NCI-H1092 treated with DMSO at 0.1 percent for 48 hours (cell line): ENCODE measurements at regions not wholly inside any gene's neighbourhood (a gene's known extent, or its start where the extent isn't known, plus 50 kb on each side); places are given as distances from the start of the nearest gene placed in this dataset.

Source experiments
- DNase-seq: peaks from one replicate; lab custom pipeline; 2025; lab: John Stamatoyannopoulos, UW

DNA sequence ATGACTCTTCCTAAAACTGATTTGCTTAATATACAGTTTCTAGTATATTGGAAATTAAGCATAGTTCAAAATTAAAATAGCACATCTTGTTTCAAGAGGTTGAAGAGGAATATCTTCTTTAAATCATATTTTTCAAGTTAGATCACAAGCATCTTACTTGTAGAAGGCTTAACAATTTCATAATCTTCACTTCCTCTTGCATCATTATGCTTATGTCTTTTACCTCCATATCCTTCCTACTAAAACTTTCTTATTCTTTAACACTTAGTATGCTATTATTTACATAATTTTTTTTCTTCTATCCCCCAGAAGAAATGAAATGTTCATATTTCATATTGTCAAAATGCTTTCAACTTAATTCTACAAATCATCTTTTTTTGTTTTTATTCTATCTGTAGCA, 1354.9 kb upstream of the TMEFF2 start:
- no peak for DNase-seq

DNA sequence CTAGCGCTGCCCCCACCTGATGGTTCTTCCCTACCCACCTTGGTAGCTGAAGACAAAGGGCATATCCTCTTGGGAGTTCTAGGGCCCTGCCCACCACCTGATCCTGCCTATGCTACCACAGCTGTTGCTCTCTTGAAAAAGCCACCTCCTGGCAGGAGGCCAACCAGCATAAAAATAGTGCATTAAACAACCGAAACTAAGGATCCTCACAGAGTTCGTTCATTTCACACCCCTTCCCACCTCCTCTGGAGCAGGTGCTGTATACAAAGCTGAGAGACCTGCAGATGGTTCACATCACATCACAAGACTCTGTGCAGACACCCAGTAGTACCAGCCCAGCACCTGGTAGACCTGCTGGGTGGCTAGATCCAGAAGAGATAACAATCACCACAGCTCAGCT, 1348.0 kb upstream of the TMEFF2 start:
- peak; percentile 20 for DNase-seq

DNA sequence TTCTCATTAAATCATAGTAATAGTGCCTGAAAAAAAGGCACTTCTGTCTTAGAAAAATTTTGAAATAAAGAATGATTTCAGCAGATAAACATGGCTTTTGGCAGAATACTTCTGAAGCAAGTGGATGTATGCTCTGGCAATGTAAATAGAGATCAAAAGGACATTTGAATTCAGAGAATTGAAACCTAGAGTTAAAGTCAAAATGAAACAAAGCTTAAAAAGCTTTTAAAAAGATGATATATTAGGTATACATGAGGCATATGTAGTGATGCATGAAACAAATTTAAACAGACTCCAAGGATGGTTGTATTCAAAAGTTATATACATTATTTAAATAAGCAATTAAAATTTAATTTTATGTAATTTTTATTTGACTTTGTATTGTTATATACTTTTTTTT, 1344.5 kb upstream of the TMEFF2 start:
- DNase-seq, result no peak

DNA sequence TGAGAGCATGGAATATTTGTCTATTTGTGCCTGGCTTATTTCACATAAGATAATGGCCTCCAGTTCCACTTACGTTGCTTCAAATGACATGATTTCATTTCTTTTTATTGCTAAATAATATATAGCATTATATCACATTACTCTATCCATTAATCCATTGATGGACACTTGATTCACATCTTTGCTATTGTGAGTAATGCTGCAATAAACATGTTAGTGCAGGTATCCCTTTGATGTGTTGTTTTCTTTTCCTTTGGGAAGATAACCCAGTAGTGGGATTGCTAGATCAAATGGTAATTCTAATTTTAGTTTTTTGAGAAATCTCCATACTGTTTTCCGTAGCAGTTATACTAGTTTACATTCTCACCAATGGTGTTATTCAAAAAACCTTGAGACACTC, 1343.3 kb upstream of the TMEFF2 start:
- no peak for DNase-seq

DNA sequence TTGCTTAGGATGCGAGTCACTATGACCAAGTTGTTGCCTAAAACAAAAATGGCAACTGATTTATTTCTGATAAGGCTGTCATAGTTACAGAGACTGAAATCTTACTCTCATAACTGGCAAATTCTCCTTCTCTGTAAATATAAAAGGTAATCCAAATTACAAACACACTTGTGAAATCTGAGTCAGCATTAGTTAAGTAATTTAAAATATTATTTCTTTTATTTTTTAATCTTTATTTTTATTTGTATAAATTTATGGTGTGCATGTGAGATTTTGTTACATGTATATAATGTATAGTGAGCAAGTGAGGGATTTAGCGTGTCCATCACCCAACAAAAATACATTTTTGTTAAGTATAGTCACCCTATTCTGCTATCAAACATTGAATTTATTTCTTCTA, 1342.8 kb upstream of the TMEFF2 start:
- DNase-seq, result no peak

DNA sequence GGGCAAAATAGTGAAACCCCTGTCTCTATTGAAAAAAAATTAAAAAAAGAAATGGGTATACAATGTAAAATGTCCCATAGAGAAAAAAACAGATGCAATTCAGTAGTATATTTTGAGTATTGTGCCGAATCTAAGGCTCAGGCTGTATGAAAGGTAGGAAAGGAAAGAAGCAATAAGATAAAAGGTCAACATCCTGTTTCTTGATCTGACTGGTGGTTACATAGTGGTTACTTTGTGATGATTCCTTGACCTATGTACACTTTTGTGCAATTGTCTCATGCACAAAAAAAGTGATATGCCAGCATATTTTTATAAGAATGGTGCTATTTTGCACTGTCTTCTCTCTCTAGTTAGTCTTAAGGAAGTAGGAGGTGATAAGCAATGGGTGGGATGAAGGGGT, 1333.7 kb upstream of the TMEFF2 start:
- DNase-seq, result no peak

DNA sequence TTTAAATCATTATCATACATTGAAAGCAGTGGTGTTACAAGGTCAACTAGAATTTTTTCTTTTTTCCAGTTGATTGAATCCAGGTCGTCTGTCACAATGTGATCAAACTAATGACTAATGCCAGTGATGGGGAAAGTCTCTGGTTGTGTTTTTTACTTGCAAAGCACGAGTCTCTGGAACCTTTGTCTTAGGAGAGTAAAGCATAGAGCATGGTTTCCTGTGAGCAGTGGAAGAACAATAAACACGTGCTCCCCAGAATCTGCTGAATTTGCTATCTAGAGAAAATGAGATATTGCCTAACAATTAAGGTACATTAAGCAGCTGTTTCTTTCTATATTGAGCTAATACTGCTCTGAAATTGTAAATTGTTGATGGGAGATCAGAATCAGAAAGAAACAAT, 1332.4 kb upstream of the TMEFF2 start:
- DNase-seq, result no peak

DNA sequence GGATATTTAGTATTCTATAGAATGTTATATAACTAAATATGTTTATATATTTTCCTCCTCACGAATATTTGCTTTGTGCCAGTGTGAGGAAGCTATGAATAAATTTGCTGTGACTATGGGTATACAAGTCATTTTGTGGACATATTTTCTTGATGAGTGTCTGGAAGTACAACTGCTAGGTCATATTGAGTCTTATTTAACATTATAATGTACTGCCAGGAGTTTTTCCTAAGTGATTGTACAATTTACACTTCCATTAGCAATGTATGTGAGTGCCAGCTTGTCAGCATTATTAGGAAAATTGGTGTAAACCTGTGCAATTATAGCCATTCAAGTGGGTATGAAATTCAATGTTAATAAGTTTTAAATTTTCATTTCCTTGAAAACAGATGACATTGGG, 1328.9 kb upstream of the TMEFF2 start:
- no peak for DNase-seq

DNA sequence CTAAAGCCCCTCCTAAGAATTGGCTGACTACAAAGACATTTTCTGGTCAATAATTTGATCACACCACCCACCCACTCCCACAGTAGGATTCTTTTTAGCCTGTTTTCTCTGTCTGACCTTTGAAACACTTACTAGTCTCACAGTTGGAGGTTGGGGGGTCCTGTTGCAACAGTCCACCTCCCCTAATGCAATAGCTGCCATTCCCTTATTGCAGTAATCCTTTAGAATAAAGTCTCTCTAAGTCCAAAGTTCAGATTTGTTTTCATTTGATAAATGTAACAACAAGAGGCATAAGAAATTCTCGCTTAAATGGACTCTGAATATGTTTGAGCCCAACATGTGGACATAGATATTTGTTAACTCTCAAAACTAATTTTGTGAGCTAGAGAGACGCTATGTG, 1326.8 kb upstream of the TMEFF2 start:
- DNase-seq, result no peak

DNA sequence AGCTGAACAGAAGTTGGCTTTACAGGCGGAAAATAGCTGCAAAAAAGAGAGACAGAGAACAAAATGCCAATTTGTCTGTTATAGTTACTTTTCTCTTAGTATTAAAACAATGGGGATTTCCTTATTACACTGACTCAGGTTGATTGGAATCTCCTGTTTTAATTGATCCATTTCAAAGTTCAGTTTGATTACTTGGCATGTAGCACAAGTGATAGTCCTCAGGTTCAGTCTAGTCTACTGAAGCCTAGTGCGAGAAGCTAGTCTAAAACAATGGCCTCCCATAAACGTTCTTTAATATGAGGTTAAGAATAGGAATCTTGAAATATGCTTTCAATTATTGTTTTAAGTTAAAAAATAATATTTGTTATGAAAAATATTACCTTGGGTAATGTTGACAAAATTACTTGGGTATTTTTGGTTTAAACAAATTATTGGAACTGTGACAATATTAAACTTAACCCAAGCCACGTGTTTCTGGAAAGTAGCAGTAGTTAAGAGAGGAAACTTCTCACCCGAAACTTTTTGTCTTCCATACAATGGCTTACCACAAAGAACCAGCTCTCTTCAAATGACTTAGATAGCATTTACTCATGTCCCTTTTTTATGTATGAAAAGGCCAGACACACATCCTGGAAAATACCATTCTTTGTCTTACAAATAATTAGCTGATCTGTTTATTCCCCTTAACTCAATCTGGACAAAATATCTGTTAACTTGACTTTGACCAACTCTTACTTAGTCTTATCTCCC, 1326.2 kb upstream of the TMEFF2 start:
- no peak for DNase-seq

DNA sequence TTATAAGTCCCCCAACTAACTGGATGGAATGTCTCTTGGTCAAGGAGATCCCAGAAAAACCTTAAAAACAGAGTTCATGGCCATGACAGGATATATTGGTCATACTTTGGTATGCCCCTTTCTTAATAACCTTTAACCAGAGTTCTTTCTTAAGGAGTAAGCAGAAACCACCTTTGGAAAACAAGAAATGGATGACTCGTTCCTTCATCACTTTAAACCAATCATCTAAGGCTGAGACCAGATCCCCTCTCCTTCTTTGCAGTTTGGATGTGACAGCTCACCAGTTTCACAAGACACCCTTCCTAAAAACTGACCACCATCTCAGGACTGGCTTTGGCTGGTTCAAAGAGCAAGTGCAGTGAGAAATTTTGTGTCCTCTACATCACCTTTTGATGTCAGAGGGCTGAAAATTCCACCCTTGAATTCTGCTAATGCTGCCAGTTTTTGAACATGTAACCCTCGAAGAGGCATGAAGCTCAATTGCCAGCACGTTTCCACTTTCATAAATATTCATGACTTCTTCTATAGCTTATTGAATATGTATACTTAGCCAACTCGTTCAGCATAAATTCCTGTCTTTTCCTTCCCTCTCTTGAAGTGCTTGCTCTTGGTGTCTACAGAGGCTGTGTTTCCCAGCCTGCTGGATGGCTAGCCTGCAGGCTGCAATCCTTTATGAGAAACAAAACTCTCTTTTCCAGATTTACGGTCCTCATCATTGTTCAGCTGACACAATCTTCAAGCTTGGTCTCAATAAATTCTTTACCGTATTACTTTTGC, 1323.5 kb upstream of the TMEFF2 start:
- no peak for DNase-seq

DNA sequence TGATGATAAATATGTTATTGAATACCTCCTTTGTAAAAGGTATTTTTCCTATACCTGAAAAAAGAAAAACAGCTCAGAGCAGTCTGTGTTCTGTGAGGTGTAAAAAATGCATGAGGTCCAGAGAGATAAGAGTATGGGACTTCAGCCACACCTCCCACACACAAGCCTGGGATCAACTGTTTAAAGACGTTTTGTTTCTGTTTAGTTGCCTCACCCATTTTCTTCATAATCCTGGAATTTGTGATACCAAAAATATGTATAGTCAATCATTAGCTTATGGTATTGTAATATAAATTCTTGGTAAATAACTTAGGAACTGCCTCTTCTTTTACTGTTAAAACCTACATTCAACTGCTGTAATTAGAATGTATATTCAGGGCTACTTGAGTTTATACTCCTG, 1322.9 kb upstream of the TMEFF2 start:
- no peak for DNase-seq

DNA sequence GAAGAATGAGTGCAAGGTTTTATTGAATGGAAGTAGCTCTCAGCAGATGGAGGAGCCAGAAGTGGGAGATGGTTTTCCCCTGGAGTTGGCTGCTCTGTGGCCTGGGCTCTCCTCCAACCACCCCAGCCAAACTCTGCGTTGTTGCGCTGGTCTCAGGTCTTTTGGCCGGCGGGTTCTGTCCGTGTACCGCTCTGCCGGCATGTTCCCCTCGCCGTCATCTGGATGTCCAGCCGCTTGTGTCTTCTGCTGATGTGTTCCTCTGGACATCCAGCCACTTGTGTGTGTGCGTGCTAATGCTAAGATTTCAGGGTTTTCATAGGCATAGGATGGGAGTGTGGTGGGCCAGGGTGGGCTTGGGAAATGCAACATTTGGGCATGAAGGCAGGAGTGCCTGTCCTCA, 1311.3 kb upstream of the TMEFF2 start:
- no peak for DNase-seq

DNA sequence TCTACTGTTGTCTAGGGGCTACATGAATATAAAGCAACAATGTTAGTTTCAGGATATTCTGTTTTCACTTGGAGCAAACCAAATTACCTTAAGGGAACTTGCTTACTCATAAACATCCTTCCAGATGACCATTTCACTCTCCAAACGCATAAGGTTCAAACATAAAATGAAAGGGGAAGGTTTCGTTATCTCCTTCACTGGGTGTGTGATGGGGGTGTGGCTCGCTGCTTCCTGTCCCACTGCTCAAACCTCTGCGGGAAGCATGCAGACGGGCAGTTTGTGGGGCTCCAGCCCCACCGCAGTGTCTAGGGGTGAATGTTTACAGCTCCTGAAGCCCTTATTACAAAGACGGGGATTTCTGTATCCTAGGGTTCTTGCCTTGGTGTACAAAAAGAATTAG, 1310.9 kb upstream of the TMEFF2 start:
- no peak for DNase-seq

DNA sequence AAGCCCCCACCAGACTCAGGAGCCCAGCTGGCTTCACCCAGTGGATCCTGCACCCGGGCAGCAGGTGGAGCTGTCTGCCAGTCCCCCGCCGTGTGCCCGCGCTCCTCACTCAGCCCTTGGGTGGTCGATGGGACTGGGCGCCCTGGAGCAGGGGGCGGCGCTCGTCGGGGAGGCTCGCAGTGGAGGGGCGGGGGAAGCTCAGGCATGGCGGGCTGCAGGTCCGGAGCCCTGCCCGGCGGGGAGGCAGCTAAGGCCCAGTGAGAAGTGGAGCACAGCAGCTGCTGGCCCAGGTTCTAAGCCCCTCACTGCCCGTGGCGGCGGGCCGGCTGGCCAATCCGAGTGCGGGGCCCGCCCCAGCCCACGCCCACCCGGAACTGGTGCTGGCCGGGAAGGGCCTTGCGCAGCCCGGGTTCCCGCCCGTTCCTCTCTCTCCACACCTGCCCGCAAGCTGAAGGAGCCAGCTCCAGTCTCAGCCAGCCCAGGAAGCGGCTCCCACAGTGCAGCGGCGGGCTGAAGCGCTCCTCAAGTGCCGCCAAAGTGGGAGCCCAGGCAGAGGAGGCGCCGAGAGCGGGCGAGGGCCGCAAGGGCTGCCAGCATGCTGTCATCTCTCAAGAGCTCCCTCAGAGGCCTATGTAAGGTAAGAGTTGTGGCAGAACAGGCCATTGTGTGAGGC, 1307.8 kb upstream of the TMEFF2 start:
- DNase-seq, result peak; percentile 43

DNA sequence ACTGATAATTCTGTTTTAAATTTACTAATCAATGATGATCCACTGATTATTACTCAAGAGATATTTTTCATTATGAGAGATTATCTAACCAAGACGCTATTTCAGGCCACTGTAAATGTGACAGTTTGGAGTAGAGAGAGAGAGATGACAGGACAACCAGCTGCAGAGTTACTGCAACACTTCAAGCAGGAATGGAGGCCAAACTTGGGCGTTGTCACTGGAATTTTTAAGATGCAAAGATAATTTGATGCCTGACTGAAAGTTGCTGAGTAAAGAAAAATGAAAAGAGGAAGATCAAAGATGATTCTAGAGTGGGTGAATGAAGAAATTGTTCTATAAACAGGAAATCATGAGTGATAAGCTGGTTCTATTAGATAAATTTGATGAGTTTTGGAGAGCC, 1302.1 kb upstream of the TMEFF2 start:
- DNase-seq, result no peak

DNA sequence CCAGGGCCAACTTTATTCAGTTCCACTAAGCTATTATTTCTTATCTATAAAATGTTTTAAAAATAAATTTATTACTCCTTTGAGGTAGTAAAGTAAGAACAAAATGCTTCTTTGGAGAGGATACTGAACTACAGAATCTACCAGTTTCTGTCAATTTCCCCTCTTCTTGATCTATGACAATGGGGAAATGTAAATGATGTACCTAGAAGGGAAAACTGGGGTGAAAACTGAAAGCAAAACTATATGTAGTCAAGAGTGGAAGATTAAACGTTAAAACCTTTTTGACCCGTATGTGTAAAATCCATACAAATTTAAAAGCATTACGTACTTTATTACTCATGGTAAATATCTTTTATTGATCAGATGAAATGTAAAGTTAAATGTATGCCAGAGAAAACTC, 1287.8 kb upstream of the TMEFF2 start:
- no peak for DNase-seq

DNA sequence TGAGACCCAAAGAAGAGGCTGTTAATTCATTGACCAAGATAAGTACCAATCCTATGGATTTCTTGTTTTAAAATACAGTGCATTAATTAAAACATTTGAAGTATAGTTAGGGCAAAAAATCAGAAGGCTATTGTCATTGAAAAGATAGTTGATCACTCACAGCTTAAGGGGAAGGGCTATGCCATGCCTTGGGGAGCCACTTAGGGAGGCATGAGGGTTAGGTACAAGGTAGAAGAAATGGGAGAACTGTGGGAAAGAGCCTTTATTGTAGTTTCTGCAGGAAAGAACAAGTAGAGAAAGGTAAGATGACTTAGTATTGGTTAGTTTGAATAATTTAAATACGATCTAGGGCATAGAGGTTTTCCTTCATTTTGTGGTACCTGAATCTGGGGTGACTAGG, 1285.5 kb upstream of the TMEFF2 start:
- no peak for DNase-seq

DNA sequence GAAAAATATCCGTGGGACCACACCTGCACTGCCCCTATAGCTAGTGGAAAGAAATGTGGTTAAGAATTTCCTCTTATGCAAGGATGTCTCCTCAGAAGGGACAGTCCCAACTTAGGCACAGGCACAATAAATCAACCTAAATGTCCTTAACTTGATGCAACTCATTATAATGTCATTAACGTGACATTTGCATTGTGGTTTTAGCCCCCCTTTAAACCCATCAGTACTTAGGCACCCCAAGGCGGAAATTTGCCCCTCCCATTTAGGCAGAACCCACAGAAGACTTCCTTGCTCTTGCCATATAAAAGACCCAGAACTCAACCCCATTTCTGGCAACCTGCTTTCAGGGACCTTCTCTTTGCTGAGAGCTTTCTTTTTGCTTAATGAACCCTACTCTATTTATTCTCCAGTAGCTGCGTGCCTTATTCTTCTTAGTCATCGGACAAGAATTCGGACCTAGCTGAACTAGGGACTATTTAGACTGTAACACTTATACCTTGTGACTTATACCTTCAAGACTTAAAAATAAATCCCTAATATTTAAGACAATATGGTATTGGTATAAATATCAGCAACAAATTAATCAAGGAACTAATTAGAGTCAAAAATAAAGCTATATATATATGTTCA, 1281.6 kb upstream of the TMEFF2 start:
- no peak for DNase-seq

DNA sequence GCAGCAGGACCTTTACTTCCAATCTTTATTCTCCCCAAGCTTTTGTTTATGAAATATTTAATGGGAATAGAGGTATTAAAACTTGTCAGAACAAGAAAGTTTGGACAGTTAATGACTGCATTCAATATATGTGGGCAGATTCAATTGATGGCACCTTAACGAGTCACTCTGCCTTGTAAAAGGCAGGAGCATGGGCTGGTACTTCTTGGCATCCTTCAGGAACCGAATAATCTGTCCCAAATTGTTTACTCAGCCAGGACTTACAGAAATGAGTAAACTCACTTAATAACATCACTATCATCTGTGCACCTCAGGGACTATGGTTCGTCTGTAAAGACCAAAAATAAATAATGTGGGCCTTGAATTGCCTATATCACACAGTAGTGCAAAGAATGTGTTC, 1280.3 kb upstream of the TMEFF2 start:
- DNase-seq, result no peak

DNA sequence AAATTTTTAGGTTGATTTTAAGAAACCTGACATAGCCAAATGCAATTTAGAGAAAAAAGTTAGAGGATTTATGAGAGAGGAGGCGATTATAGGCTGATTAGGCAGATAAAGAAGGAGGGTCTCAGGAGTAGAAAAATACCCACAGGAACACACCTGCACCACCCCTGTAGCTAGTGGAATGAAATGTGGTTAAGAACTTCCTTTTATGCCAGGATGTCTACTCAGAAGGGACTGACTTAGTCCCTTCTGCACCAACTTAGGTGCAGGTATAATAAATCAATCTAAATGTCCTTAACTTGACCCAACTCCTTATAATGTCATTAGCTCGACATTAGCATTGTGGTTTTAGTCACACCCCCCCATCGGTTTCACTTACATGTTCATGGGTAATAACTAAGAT, 1274.5 kb upstream of the TMEFF2 start:
- DNase-seq, result no peak

DNA sequence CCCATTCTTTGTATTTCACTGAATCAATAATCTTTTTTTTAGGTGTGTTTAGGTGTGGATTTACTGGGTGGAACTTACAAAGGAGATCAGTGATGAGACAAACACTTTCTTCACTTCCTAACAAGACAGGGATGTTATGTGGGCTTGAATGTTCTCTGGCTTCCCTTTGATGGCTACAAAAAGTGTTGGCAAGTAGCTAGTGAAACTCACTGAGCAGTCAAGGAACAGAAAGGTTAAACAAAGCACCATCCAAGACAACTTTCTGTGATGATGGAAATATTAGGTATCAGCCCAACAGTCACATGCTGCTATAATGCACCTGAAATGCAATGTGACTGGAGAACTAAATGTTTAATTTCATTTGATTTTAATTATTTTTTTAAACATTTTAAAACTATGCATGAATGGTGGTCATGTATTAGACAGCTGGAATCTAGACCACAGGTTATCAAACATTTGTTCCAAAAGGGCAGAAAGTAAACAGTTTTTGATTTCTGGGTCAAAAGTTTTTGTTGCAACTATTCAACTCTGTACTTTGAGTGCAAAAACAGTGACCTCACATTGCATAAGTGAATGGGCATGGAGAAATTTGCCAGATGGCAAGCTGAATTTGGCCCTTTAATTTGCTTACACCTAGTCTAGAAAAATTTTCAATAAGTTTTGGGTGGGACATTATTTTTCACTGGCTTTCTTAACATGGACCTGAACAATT, 1272.7 kb upstream of the TMEFF2 start:
- DNase-seq, result no peak
